Brain microvascular endothelial cell (primary cell): ENCODE measurements at regions not wholly inside any gene's neighbourhood (a gene's known extent, or its start where the extent isn't known, plus 50 kb on each side); places are given as distances from the start of the nearest gene placed in this dataset.

ENCODE experiments used
- DNase-seq: peaks from one replicate; pipeline ENCODE4 v3.0.0-alpha.2; 2020
- H3K27ac ChIP-seq: fragments of 250-450 bp; sonication (Bioruptor Pico); 2 replicates; pipeline ENCODE4 v1.5.1; 2020; ENCODE audit warnings: mild to moderate bottlenecking, moderate library complexity
- H3K27me3 ChIP-seq: fragments of 250-450 bp; sonication (Bioruptor Pico); replicated peaks from 2 replicates; pipeline ENCODE4 v1.5.1; 2020; ENCODE audit warnings: mild to moderate bottlenecking
- H3K36me3 ChIP-seq: fragments of 250-450 bp; sonication (Bioruptor Pico); replicated peaks from 2 replicates; pipeline ENCODE4 v1.5.1; 2020; ENCODE audit warnings: mild to moderate bottlenecking
- H3K4me3 ChIP-seq: 2 replicates; pipeline ENCODE4 v1.5.1; 2011; ENCODE audit warnings: low read depth, mild to moderate bottlenecking, control low read depth, low read length, moderate library complexity
- in situ Hi-C: cut with HindIII; loops from 2 replicates; pipeline ENCODE4 v1.10.0; 2017; ENCODE audit warnings: low sequenced_read_pairs, low pct_ligation_motif_present
- TF ChIP-seq, protein P1 (sequence below): IDR thresholded peaks from 2 replicates; pipeline ENCODE4 v1.5.1; 2011; ENCODE audit warnings: low read depth, mild to moderate bottlenecking, moderate library complexity, low read length, control low read depth, inconsistent platforms; ENCODE audit errors: missing control alignments

DNA sequence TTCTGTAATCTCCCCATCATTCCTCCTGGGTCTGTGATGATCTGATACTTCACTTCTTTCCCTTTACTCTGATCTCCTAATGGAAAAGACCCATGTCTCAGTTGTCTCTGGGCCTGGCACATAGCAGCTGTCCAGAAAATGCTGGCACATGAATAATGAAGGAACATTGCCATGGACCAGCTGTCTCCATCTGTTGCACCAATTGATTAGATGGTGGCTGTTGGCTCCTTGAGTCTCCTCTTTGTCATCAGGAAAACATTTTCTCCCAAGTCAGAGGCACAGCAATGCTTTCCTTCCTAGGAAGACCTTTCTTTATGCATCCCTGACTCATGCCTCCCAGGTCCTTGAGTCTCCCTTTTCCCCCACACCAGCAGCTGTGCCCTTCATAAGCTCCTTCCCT lies 286.2 kb upstream of the CXCR4 start:
- H3K36me3 ChIP-seq, result no peaks in the 10 kb centered on the region
- H3K4me3 ChIP-seq, result no peak overlapping the region
- H3K27me3 ChIP-seq, result no peaks in the 10 kb centered on the region
- no peak overlapping the region for H3K27ac ChIP-seq
- in situ Hi-C loops, result loop anchor here (25.0 kb wide), 1 partner anchor 1433 kb away; no protein-coding TSS in a partner anchor
- DNase-seq, result no peak
- TF ChIP-seq, protein P1, sequence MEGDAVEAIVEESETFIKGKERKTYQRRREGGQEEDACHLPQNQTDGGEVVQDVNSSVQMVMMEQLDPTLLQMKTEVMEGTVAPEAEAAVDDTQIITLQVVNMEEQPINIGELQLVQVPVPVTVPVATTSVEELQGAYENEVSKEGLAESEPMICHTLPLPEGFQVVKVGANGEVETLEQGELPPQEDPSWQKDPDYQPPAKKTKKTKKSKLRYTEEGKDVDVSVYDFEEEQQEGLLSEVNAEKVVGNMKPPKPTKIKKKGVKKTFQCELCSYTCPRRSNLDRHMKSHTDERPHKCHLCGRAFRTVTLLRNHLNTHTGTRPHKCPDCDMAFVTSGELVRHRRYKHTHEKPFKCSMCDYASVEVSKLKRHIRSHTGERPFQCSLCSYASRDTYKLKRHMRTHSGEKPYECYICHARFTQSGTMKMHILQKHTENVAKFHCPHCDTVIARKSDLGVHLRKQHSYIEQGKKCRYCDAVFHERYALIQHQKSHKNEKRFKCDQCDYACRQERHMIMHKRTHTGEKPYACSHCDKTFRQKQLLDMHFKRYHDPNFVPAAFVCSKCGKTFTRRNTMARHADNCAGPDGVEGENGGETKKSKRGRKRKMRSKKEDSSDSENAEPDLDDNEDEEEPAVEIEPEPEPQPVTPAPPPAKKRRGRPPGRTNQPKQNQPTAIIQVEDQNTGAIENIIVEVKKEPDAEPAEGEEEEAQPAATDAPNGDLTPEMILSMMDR, result no peak

DNA sequence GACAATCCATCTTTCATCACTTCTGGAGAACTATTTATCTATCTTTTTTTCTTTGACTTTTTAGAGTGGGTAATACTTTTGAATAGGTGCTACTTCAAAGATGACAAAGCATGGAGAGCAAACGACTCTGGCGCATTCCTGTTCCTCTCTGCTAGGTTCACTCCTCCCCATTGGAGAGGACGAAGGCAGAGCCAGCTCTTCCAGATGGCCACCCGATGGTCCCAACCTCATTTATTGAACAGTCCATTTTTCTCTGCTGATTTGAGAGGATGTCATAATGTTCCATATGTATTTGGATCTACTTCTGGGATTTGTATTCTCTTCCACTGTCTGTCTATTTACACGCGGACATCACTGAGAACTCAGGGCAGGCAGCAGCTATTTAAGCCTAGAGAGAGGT lies 284.3 kb upstream of the CXCR4 start:
- H3K27me3 ChIP-seq, result no peaks in the 10 kb centered on the region
- in situ Hi-C loops, result loop anchor here (25.0 kb wide), 1 partner anchor 1435 kb away; no protein-coding TSS in a partner anchor
- TF ChIP-seq, protein P1, result no peak
- no peaks in the 10 kb centered on the region for H3K36me3 ChIP-seq
- DNase-seq, result no peak
- H3K4me3 ChIP-seq, result no peak overlapping the region
- H3K27ac ChIP-seq, result no peak overlapping the region

DNA sequence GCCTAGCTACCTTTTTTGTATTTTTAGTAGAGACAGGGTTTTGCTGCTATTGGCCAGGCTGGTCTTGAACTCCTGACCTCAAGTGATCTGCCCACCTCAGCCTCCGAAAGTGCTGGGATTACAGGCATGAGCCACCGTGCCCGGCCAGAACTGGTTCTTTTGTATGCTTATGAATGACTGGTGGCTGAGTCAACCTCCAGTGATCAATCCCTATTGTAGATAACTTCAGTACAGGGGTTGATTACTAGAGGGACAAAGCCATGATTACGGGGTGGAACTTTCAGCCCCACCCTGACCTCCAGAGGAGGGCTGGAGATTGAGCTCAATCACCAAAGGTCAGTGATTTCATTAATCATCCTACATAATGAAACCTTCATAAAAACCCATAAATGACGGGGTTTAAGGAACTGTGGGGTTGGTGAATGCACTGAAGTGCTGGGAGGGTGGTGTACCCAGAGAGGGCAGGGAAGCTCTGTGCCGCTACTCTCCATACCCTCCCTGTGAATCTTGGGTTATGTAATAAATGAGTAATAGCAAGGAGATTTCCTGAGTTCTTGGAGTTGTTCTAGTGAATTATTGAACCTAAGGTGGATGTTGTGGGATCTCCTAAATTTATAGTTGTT lies 281.8 kb upstream of the CXCR4 start:
- no peaks in the 10 kb centered on the region for H3K27me3 ChIP-seq
- no peak overlapping the region for H3K27ac ChIP-seq
- TF ChIP-seq, protein P1, result no peak
- in situ Hi-C loops, result loop anchor here (25.0 kb wide), 2 partner anchors 487 to 1438 kb away; no protein-coding TSS in a partner anchor
- H3K36me3 ChIP-seq, result no peaks in the 10 kb centered on the region
- no peak overlapping the region for H3K4me3 ChIP-seq
- no peak for DNase-seq

DNA sequence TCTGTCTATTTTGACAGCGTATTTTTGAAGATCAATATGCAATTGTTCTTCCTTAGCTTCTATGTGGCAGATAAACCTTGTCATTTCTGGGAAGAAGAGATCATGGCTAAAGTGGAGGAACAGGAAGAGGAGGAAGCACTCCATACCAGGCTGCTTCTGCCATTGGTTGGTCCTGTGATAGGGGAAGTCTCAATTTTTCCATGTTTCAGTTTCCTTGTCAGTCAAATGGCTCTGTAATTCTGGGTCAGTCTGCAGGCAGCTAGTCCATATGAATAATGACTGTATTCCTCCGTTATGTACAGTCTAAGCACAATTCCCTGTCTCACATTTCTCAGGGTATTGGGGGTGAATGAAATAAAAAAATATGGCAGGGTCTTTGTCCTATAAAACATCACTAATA lies 277.6 kb upstream of the CXCR4 start:
- no peaks in the 10 kb centered on the region for H3K36me3 ChIP-seq
- no peaks in the 10 kb centered on the region for H3K27me3 ChIP-seq
- DNase-seq, result no peak
- TF ChIP-seq, protein P1, result no peak
- in situ Hi-C loops, result loop anchor here (25.0 kb wide), 1 partner anchor 483 kb away; no protein-coding TSS in a partner anchor
- no peak overlapping the region for H3K4me3 ChIP-seq
- no peak overlapping the region for H3K27ac ChIP-seq

DNA sequence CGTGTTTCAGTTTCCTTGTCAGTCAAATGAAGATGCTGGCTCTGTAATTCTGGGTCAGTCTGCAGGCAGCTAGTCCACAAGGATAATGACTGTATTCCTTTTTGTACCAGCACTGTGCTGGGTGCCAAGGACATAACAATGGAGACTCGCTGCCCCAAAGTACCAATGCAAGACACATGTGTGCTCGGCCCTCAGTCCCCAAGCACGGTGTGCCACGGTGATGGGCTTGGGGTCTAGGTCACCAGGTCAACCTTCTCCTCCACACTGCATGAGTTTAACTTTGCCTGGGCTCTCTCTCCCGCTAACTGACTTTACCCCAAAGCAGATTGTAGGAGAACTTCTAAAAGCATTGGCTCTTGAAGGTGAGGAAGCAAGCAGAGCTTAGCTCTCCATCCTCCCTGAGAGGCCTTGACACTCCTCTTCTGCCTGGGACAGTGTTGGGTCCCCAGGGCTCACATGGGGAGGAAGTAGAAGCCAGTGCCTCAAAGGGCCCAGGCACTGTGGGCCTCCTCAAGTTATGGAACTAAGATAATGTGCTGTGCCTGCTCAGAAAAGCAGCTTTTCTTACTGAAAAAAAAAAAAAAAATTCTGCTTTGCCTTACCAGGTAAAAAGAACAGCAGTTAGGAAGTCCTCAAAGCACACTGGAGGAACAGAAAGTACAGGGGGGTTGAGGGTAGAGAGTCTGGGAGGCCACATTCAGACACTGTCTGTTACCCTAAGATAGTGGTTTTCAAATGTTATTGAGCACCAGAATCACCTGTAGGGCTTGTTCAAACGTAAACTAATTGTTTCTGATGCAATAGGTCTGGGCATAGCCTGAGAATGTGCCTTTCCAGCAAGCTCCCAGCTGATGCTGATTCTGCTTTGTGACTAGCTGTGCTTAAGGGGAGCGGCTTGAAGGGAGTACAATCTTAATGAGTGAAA lies 276.4 kb upstream of the CXCR4 start:
- H3K27me3 ChIP-seq, result no peaks in the 10 kb centered on the region
- in situ Hi-C loops, result loop anchor here (25.0 kb wide), 1 partner anchor 482 kb away; no protein-coding TSS in a partner anchor
- TF ChIP-seq, protein P1, result no peak
- no peak overlapping the region for H3K4me3 ChIP-seq
- H3K36me3 ChIP-seq, result no peaks in the 10 kb centered on the region
- DNase-seq, result no peak
- no peak overlapping the region for H3K27ac ChIP-seq
